Osteocyte (in vitro differentiated cells): ENCODE measurements at regions not wholly inside any gene's neighbourhood (a gene's known extent, or its start where the extent isn't known, plus 50 kb on each side); places are given as distances from the start of the nearest gene placed in this dataset.

Source experiments
- DNase-seq: peaks from one replicate; pipeline ENCODE4 v3.0.0; 2021; ENCODE audit warnings: mixed read lengths; ENCODE audit not compliant: unreplicated experiment; ENCODE audit errors: extremely low spot score
- H3K27ac Mint-ChIP-seq: one replicate; pipeline ENCODE4 v1.8.0; 2021; ENCODE audit warnings: mild to moderate bottlenecking, mixed read lengths; ENCODE audit not compliant: unreplicated experiment
- H3K27me3 Mint-ChIP-seq: one replicate; pipeline ENCODE4 v1.8.0; 2021; ENCODE audit warnings: mixed read lengths; ENCODE audit not compliant: unreplicated experiment
- H3K36me3 Mint-ChIP-seq: one replicate; pipeline ENCODE4 v1.8.0; 2021; ENCODE audit warnings: mixed read lengths; ENCODE audit not compliant: unreplicated experiment
- H3K4me1 Mint-ChIP-seq: one replicate; pipeline ENCODE4 v1.8.0; 2021; ENCODE audit warnings: mixed read lengths; ENCODE audit not compliant: unreplicated experiment
- H3K4me3 Mint-ChIP-seq: one replicate; pipeline ENCODE4 v1.8.0; 2021; ENCODE audit warnings: mild to moderate bottlenecking, moderate library complexity, mixed read lengths; ENCODE audit not compliant: unreplicated experiment
- H3K9me3 Mint-ChIP-seq: one replicate; pipeline ENCODE4 v1.8.0; 2021; ENCODE audit warnings: mixed read lengths; ENCODE audit not compliant: unreplicated experiment
- CTCF ChIP-seq: fragments of 200-600 bp; sonication (generic); IDR thresholded peaks from 2 replicates; pipeline ENCODE4 v1.5.0; 2021; ENCODE audit warnings: antibody characterized with exemption, mild to moderate bottlenecking, moderate library complexity

GRCh38 chr5:10860645-10861422, 99.8 kb upstream of the DAP start:
- Mint-ChIP-seq H3K36me3 (no peaks in the 10 kb centered on the region), H3K9me3 (peaks cover 7% of the 10 kb centered on the region), H3K27me3 (peaks cover 21% of the 10 kb centered on the region), H3K27ac (no peak overlapping the region), H3K4me3 (no peak overlapping the region), H3K4me1 (peaks cover 4% of the 10 kb centered on the region)
- TF ChIP-seq CTCF: no peak
- DNase-seq: no peak

- TF ChIP-seq CTCF: no peak
- H3K9me3 Mint-ChIP-seq: peaks cover 7% of the 10 kb centered on the region
- peaks cover 19% of the 10 kb centered on the region for H3K27me3 Mint-ChIP-seq
- H3K4me1 Mint-ChIP-seq: peaks cover 4% of the 10 kb centered on the region
- no peak for DNase-seq
- H3K4me3 Mint-ChIP-seq: no peak overlapping the region
- no peaks in the 10 kb centered on the region for H3K36me3 Mint-ChIP-seq
- H3K27ac Mint-ChIP-seq: no peak overlapping the region
These were observed 99.1 kb upstream of the DAP start for GRCh38 chr5:10860196-10860543.

- Mint-ChIP-seq H3K4me3 (no peak overlapping the region), H3K27ac (no peak overlapping the region), H3K27me3 (peaks cover 16% of the 10 kb centered on the region), H3K36me3 (no peaks in the 10 kb centered on the region), H3K9me3 (peaks cover 7% of the 10 kb centered on the region), H3K4me1 (peaks cover 4% of the 10 kb centered on the region)
- DNase-seq: no peak
- TF ChIP-seq CTCF: no peak
These were observed 98.6 kb upstream of the DAP start for GRCh38 chr5:10859393-10860195.

- Mint-ChIP-seq H3K4me3 (no peak overlapping the region), H3K36me3 (no peaks in the 10 kb centered on the region), H3K27ac (no peak overlapping the region), H3K4me1 (peaks cover 4% of the 10 kb centered on the region), H3K9me3 (peaks cover 7% of the 10 kb centered on the region), H3K27me3 (peaks cover 16% of the 10 kb centered on the region)
- no peak for TF ChIP-seq CTCF
- no peak for DNase-seq
These were observed 97.9 kb upstream of the DAP start for GRCh38 chr5:10858945-10859344.

GRCh38 chr5:10858307-10858706, 97.3 kb upstream of the DAP start:
- no peak for DNase-seq
- no peak for TF ChIP-seq CTCF
- H3K4me1 Mint-ChIP-seq: peaks cover 4% of the 10 kb centered on the region
- no peak overlapping the region for H3K27ac Mint-ChIP-seq
- peaks cover 16% of the 10 kb centered on the region for H3K27me3 Mint-ChIP-seq
- H3K9me3 Mint-ChIP-seq: peaks cover 7% of the 10 kb centered on the region
- no peak overlapping the region for H3K4me3 Mint-ChIP-seq
- no peaks in the 10 kb centered on the region for H3K36me3 Mint-ChIP-seq
